Left colon (tissue), 2 donors: ENCODE measurements at regions not wholly inside any gene's neighbourhood (a gene's known extent, or its start where the extent isn't known, plus 50 kb on each side); places are given as distances from the start of the nearest gene placed in this dataset.
"Not testable (repeated sequence)": the region's sequence is repeated elsewhere in the genome, so short reads cannot be mapped to it uniquely, and the experiment has no call there.

Experiments used
- ATAC-seq: fragments of 200-7000 bp; cut with Tn5 transposase; one replicate; pipeline ENCODE4 v1.9.1; 2020; ENCODE audit warnings: mild to moderate bottlenecking, moderate library complexity
- DNase-seq, 2 donors: peaks; one replicate each; pipeline ENCODE4 v3.0.0-alpha.2; 2020
- intact Hi-C, 2 donors: fragments of 100-400 bp; cut with DNase I in 1 of 2; cut with micrococcal nuclease in 1 of 2; formaldehyde crosslinking; loops; one replicate each; pipeline versions ENCODE4 v1.11.2 to v1.14.0; 2022; cut with DNase I, micrococcal nuclease
- donor health status: DM: no; HTN: no; CAD: no.
- donor health status: DM: yes; HTN: yes; CAD: no.

DNA sequence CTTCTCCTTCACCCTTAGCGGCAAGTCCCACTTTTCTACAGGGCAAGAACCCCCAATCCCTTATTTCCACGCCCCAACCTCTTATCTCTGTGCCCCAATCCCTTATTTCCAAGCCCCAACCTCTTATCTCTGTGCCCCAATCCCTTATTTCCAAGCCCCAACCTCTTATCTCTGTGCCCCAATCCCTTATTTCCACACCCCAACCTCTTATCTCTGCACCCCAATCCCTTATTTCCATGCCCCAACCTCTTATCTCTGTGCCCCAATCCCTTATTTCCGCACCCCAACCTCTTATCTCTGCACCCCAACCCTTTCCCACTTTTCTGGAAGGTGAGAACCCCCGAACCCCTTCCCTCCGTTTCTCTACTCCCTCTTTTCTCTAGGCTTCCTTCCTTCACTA is 116.1 kb upstream of the GJE1 start:
- DNase-seq, ATAC-seq, intact Hi-C loops: not testable (repeated sequence)

DNA sequence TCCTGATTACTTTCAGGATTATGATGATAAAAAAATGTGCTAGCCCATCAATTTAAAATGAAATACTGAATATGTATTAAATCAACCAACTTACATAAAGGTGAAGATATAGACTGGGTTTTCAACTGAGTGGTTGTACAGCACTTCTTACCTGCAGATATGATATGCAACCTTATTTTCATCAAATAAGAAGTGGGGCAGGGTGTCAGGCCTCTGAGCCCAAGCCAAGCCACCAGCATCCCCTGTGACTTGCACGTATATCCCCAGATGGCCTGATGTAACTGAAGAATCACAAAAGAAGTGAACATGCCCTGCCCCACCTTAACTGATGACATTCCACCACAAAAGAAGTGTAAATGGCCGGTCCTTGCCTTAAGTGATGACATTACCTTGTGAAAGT is 117.3 kb upstream of the GJE1 start:
- intact Hi-C loops, DNase-seq, ATAC-seq: not testable (repeated sequence)

DNA sequence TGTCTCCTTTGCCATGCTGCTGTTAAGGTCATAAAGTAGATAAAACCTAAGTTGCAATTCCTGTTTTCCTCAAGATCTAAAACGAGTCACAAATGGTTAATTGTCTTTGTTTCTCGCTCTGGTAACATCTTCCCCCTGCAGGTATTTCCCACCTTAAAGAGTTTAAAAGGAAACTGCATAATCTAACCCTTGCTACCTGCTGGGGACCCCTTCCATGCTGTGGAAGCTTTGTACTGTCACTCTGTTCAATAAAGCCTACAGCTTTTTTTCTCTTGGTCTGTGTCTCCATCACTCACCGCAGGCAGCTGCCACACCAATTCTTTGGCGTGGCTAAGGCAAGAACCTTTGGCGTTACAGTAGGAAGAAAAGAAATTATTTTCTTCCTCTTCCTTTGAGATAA is 117.7 kb upstream of the GJE1 start:
- intact Hi-C loops: no loop called here
- no peak for ATAC-seq
- DNase-seq: no peak

DNA sequence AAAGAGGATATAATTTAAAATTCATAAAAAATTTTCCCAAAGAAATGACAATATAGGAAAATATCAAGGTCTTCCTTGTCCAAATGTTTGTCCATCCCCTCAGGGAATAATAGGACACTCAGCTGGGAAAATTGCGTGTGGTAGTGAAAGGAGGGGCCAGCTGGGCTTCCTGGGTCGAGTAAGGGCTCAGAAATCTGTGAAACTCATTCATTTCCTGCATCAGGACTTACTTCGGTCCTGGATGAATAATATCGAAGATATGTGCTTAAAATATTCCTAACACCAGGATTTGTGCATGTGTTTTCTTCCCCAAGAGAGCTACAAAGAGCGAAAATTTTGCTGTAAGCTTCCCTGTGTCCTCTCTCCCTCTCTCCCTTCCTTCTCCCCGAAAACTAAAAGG is 118.2 kb upstream of the GJE1 start:
- ATAC-seq (no peak), DNase-seq (no peak)
- intact Hi-C loops: no loop called here

DNA sequence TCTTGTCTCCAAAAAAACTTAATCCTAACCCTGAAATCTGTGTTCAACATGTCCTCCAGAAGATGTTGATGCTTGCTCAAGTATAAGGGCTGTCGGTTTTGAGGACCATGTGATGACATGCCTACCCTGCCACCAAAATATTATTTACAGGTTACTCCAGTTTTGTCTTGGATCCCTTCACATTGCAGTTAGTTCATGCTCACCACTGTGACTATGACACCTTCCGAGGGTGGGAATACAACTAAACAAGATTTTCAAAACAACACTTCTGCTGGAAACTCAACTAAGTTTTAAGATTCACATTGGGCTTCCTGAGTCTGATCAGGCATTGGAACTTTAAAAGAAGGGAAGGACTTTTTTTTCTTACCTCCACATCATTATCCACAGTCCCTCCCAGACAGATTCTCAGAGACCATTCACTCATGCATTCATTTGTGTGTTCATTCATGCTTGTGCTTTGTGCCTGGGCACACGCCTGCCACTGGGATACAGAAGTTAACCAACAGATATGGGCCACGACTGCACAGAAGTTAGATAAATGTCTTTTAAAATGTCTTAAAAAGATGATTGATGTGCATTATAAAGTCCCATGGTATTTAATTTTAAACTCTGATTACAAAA is 118.7 kb upstream of the GJE1 start:
- no peak for ATAC-seq
- intact Hi-C loops: no loop called here
- no peak for DNase-seq

DNA sequence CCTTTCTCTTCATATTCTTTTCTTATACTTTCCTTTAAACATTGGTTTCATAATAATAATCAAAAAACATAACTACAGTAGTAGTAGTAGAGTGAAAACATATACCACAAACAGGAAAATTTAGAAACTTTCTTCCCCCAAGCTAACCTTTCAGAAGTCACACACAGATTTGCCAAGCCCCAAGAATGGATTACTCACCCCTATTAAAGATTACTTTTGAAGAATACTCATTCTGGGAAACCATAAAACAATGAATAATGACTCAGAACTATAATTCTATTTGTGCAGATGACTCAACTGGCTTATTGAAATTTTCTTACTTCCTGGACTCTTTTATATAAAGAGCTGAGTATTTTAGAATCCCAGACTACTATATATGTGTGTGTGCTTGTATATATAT is 119.4 kb upstream of the GJE1 start:
- DNase-seq: no peak
- intact Hi-C loops: no loop called here
- no peak for ATAC-seq

DNA sequence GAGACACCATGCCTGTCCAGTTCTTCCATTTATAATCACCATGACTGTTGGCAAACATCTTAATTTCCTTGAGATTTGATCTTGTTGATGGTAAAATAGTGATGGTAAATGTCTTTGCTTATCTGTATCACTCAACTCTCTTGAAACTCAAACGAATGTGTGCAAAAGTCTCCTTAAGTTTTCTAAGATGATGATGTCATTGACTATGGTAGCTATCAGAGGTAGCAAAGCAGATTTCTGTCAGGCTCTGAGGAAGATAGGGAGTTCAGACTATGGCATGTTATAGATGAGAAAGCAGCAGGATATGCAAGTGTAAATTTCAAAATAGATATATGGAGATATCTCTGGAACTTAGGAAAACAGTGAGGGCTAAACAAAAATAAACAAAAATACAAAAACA is 121.0 kb upstream of the GJE1 start:
- ATAC-seq: no peak
- no peak for DNase-seq
- intact Hi-C loops: no loop called here

DNA sequence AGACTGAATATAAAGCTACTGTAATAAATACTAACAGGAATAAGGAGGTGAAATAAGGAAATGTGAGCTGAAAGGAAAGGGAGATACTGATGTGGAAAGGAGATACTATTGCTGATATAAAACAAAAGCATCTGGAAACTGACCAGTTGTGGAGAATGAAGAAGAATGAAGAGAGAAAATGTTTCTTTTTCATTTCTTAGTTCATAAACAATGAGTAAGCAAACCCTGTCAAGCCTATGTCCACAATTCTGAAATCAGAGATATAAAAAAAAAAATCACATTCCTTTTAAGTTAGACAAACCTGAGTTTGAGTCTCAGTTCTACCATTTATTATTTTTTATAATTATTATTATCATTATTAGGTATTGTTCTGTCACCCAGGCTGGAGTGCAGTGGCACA is 121.6 kb upstream of the GJE1 start:
- ATAC-seq (no peak), DNase-seq (no peak)
- intact Hi-C loops: no loop called here

DNA sequence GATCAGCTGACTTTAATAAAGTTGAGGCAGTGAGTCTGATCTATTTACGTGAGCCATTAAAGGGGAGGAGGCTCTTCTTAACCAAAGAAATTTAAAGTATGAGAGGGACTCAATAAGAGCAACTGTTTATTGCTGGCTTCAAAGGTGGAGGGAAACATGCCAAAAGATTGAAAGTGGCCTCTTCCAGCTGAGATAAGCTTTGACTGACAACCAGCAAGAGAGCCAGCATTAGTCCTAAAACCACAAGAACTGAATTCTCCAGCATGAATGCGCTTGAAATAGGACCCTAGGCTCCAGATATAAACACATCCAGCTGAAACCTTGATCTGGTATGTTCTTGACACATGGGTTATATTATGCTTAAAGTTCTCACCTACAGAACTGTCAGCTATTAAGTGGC is 123.1 kb upstream of the GJE1 start:
- DNase-seq (no peak), ATAC-seq (no peak)
- intact Hi-C loops: no loop called here

DNA sequence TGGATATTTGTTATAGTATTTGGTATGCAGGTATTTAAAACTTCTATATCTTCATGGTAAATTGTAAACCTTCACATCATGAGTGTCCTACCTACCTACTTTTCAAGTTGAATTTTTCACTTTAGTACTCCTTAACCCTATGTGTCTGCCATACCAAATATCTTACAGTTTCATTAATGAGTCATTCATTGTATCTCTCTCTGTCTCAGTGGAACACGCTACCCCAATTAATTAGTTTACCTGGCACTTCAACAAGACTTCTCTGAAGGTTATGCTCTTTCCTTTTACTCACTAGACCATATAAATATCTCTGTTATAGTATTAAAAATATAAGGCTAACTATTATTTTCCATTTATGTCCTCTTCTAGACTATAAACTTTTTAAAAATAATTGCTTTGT is 123.9 kb upstream of the GJE1 start:
- intact Hi-C loops: no loop called here
- ATAC-seq: no peak

DNA sequence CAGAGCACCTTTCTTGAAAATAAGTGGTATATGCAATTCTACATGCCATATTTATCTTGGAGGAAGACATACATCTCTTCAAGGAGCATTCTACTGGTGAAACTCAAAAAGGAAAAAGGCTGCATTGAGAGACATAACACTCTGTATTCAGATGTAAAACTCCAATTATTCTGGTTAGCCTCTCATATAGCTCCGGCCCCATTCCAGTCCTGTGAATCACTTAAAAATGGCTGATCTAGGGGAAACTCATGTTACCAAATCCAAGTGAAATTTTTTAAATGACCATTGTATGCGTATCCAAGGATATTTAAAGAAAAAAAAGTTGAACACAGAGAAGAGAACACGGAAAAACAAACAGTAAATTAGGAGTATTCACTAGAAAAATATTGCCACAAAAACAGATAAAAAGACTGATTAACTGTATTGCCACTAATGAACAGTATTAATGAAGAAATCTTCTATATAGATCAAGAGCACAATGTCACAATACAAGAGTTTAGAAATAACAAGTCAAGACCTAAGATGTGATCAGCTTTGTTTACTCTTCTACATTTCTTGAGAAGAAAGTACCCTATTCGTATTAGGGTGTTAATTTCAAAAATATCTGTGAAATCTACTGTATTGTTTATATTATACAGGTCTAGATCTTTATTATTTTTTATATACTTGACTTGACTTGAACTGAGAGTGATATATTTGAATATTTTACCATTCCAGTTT is 124.5 kb upstream of the GJE1 start:
- intact Hi-C loops: no loop called here
- DNase-seq (no peak), ATAC-seq (no peak)

More for the DNA sequence above, 123.9 kb upstream of the GJE1 start:
- DNase-seq: no peak

DNA sequence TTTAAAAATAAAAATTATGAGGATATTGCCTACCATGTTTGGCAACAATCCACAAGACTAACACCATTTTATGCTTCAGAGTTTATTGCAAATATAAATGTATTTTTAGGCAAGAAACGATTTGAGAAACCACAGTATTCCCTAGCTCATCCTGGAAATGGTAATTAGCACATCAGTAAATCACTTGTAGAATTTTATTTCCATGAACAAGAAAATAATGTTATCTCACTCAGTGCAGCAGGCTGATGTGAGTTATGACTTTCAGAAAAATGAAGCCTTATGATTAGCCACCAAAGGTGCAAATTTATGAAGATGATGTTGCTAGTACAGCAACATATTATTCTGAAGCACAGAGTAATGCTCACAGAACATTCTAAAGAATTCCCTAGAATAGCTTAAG is 127.7 kb upstream of the GJE1 start:
- intact Hi-C loops: no loop called here
- ATAC-seq: no peak
- no peak for DNase-seq

DNA sequence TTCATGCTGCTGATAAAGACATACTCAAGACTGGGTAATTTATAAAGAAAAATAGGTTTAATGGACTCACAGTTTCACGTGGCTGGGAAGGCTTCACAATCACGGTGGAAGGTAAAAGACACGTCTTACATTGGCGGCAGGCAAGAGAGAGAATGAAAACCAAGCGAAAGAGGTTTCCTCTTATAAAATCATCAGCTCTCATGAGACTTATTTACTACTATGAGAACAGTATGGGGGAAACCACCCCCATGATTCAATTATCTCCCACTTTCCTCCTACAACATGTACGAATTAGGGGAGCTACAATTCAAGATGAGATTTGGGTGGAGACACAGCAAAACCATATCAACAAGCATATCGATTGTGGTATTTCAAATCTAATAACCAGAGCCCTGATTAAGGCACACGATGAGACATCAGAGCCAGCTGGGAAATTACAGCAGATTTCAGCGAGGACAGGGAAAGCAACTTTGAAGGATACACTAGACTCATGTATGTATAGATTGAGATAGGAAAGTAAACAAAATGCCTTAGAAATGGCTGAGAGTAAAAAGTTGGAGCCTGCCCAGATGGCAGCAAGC is 129.8 kb upstream of the GJE1 start:
- DNase-seq: no peak
- intact Hi-C loops: no loop called here
- ATAC-seq: no peak

DNA sequence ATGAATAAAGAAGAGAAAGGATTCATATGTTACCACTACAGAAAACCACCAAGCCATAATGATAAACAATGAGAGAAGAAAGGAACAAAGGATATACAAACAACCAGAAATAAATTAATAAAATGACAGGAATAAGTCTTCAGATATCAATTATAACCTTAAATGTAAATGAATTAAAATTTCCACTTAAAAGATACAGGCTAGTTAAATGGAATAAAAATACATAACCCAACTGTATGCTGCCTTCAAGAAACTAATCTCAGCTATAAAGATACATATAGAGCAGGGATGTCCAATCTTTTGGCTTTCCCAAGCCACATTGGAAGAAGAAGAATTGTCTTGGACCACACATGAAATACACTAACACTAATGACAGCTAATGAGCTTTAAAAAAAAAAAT is 135.9 kb upstream of the GJE1 start:
- intact Hi-C loops: no loop called here
- DNase-seq (no peak), ATAC-seq (no peak)

DNA sequence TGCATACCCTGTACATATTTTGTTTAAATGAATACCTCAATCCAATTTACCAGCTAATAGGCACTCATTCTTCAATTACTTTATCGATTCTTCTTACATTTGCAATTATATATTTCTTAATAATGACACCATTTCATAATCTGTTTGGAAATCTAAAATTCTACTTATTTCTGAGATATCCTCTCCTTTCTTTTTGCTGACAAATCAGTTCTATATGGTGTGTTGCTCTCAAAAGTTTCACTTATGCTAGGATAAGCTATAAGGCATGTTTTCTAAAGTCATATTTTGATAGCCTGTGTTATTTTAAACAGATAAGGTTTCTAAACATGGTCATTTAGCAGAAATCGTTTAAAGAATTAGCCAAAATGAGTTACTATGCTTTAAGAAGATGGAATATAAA is 140.6 kb upstream of the GJE1 start:
- no peak for DNase-seq
- no peak for ATAC-seq

DNA sequence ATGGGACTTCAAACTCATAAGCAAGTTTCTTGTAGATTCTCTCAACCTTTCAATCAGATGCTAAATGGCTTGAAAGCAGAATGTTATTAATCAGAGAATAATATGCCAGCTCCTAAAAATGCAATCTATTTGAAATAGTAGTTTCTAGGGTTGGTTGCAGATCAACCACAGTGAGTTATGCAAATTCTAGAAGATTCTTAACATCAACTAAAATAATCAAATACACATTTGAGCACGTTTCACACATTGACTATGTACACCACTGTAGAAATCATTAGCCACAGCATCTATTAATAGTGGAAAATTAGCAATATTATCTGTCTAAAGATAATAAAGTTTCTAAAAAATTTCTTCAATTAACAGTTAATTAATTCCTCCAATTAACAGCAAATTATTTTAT is 141.9 kb upstream of the GJE1 start:
- intact Hi-C loops: no loop called here

More for the DNA sequence above, 140.6 kb upstream of the GJE1 start:
- intact Hi-C loops: no loop called here

DNA sequence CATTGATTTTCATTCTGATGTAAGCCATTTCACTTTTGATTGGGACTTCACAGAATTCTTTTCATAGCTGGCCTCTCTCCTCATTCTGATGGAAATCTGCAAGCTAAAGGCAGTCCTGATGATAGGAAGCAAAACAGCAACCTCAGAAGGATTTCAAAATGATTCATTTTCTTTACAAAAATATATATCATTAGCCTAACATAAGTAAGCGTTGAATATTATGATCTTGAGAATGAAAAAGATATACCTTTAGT is 143.1 kb upstream of the GJE1 start:
- intact Hi-C loops: no loop called here
- DNase-seq (no peak), ATAC-seq (no peak)

More for the DNA sequence above, 141.9 kb upstream of the GJE1 start:
- no peak for DNase-seq
- no peak for ATAC-seq

DNA sequence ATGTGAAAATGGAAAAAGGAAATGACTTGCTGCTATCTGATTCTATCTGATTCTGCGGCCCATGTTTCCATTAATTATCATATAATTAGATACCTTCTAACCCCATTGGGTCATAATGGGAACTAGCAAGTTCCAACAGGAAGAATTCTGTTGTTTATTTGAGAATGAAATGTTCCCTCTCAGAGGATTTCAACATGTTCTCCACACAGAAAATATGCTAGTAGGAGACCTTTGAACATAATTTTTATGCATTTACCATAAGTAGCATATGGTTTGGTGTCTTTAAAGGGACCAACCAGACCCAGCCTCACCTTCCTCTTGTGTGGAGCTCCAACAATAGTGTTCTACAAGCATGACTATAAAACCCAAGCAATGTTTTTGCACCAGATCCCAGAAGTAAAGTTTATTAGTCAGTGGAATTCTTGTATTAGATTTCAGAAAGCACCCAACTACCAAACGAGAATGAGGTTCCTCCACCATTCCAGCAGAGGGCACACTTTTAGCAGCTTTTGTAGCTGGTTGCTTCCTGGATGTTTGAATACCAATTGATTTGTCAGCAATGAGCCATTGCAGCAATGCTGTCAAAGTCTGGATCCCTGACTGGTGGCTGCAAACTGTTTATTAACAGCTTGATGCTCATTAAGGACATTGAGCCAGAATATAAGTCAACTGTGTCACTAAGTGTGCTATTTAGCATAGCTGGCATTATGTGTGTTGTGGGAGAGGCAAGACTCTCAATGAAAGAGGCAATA is 143.6 kb upstream of the GJE1 start:
- intact Hi-C loops: no loop called here
- DNase-seq: no peak
- ATAC-seq: no peak

DNA sequence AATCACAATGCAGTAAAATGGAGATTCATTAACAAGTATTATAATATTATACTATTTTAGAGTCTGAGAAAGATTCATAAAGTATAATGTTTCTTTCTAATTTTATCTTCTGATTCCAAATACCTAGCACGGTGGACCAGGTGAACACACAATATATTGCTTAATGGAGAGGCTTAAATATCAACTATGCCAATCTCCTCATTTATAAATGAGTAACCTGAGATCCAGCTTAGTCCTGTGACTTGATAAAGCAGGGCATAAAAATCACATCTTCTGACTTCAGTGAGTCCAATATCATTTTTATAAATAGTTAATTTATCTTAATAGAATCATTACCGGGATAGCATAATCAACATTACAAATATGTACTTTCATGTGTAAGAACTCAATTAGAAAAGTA is 144.4 kb upstream of the GJE1 start:
- DNase-seq: no peak

DNA sequence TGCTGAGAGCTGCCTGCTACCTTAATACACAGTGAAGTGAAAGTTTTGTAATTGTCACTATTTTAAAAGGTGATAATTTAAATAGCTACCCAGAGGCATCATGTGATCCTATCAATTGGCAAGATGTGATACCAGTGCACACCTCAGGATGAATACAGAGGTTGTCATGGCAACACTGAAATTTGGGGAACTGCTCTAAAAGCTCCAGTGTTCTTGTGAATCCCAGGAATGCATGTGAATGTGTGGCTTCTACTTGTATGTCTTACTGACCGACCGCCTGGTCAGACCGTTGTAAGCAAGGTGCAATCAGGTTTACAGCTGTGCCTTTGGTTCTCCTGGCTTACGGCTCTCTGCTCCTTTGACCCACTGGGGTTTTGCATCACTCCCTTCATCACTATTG is 146.3 kb upstream of the GJE1 start:
- intact Hi-C loops: no loop called here
- no peak for ATAC-seq

More for the DNA sequence above, 144.4 kb upstream of the GJE1 start:
- intact Hi-C loops: no loop called here
- ATAC-seq: no peak

More for the DNA sequence above, 146.3 kb upstream of the GJE1 start:
- DNase-seq: no peak
